ENCODE measurements at regions not wholly inside any gene's neighbourhood (a gene's known extent, or its start where the extent isn't known, plus 50 kb on each side); places are given as distances from the start of the nearest gene placed in this dataset.
A peak's percentile ranks its signal among the peaks of the same experiment; 100 is the strongest.

GRCh38 chr1:240031414-240031813, 60.3 kb upstream of the FMN2 start:
- peak; percentile 18 to 41 for DNase-seq (ENCODE audit: low read depth in 1 of 2, low spot score in 1 of 2)
- peaks cover 41% of the 10 kb centered on the region for H3K4me1 ChIP-seq
- peak overlapping the region; percentile 59 to 89 for H3K27ac ChIP-seq
- ATAC-seq = peak; percentile 31 to 52; a peak in 5 of 6 replicates
- H3K4me3 ChIP-seq = no peak overlapping the region
- FAIRE-seq = no peak
- no peaks in the 10 kb centered on the region for H3K9me3 ChIP-seq
- ChIA-PET CTCF (interaction anchor here (0.8 to 3.0 kb wide), 5 partner anchors 29 to 158 kb away, joined by 3 to 16 read pairs (median 7); no protein-coding TSS in a partner anchor), POLR2A (interaction anchor here (0.6 to 1.2 kb wide), 3 partner anchors 60 to 115 kb away, joined by 3 read pairs; partner anchors contain the start of gene FMN2)
- TF ChIP-seq CEBPB (IDR thresholded peaks at IDR 0.05) = 0 out of 4 replicates have a peak, but pooled peaks of 1 of the 2 experiments have one; percentile 16
- TF ChIP-seq HOXB5 (CRISPR knock-in tag; IDR thresholded peaks at IDR 0.05) = peak; percentile 59; the same call in 1 of the 2 replicates
- TF ChIP-seq MAZ (IDR thresholded peaks at IDR 0.05; ENCODE audit: borderline replicate concordance, low read depth, low read length) = no peak
- TF ChIP-seq RCOR1 (IDR thresholded peaks at IDR 0.05; ENCODE audit: low read depth, low read length) = no peak
- no peak for TF ChIP-seq TP53 (CRISPR knock-in tag; IDR thresholded peaks at IDR 0.05)
- no peak for TF ChIP-seq ATOH8 (CRISPR knock-in tag; IDR thresholded peaks at IDR 0.05; ENCODE audit: low read depth)
- no peak for TF ChIP-seq RNF2 (IDR thresholded peaks at IDR 0.05; ENCODE audit: borderline replicate concordance, low read depth)
- TF ChIP-seq JUNB (IDR thresholded peaks at IDR 0.05) = peak; percentile 40
- no peak for TF ChIP-seq FOXS1 (CRISPR knock-in tag; IDR thresholded peaks at IDR 0.05)
- 0 out of 2 replicates have a peak, but pooled peaks have one; percentile 6 for TF ChIP-seq FOSL2 (IDR thresholded peaks at IDR 0.05)
- no peak; the same call in 1 of the 2 replicates for TF ChIP-seq FOSL2 (CRISPR knock-in tag; IDR thresholded peaks at IDR 0.05)
- TF ChIP-seq JUN (IDR thresholded peaks at IDR 0.05) = no peak
- H3K4me2 ChIP-seq = peak overlapping the region; percentile 67
- 8% methylated on average over 3 of the region's 3 CpGs for WGBS (ENCODE audit: missing lambda C conversion rate)

- ChIA-PET POLR2A (no interaction called here), CTCF (no interaction called here)
- FAIRE-seq (no peak), DNase-seq (ENCODE audit: low read depth in 1 of 2, low spot score in 1 of 2) (no peak), ATAC-seq (no peak)
- Histone ChIP-seq H3K27ac (peak overlapping the region in 1 of 2 experiments; percentile 9; a peak in 2 of 6 replicates), H3K4me1 (peaks cover 41% of the 10 kb centered on the region), H3K9me3 (no peaks in the 10 kb centered on the region), H3K4me3 (no peak overlapping the region), H3K4me2 (no peak overlapping the region)
- 80% methylated on average over 3 of the region's 3 CpGs for WGBS (ENCODE audit: missing lambda C conversion rate)
- TF ChIP-seq FOSB (CRISPR knock-in tag; IDR thresholded peaks at IDR 0.05) (no peak), NR3C1 (IDR thresholded peaks at IDR 0.05) (no peak), RFX5 (IDR thresholded peaks at IDR 0.05) (no peak), EHF (CRISPR knock-in tag; IDR thresholded peaks at IDR 0.05) (no peak), ESRRA (IDR thresholded peaks at IDR 0.05; ENCODE audit: borderline replicate concordance, low read length) (no peak), TP53 (CRISPR knock-in tag; IDR thresholded peaks at IDR 0.05) (no peak), NPAS2 (CRISPR knock-in tag; IDR thresholded peaks at IDR 0.05; ENCODE audit: borderline replicate concordance) (no peak), BHLHE40 (IDR thresholded peaks at IDR 0.05; ENCODE audit: low read depth, low read length) (no peak), EHMT2 (IDR thresholded peaks at IDR 0.05; ENCODE audit: low read depth) (no peak), ZNF302 (CRISPR knock-in tag; IDR thresholded peaks at IDR 0.05) (no peak), KDM5A (IDR thresholded peaks at IDR 0.05) (no peak)
Observed at GRCh38 chr1:240033406-240033805, 58.3 kb upstream of the FMN2 start.

- no peak for TF ChIP-seq RNF2 (IDR thresholded peaks at IDR 0.05; ENCODE audit: borderline replicate concordance, low read depth)
- TF ChIP-seq HDAC2 (IDR thresholded peaks at IDR 0.05) = no peak
- no peak for TF ChIP-seq RAD21 (conservative IDR thresholded peaks at IDR 0.05 in 1 of 2, IDR thresholded peaks at IDR 0.05 in 1 of 2)
- no peak for TF ChIP-seq JUN (IDR thresholded peaks at IDR 0.05)
- no peak for TF ChIP-seq USF2 (IDR thresholded peaks at IDR 0.05)
- TF ChIP-seq HES2 (IDR thresholded peaks at IDR 0.05) = no peak
- no peak for TF ChIP-seq EHMT2 (IDR thresholded peaks at IDR 0.05; ENCODE audit: low read depth)
- TF ChIP-seq CBX8 (IDR thresholded peaks at IDR 0.05) = no peak
- no peak for TF ChIP-seq BHLHE40 (IDR thresholded peaks at IDR 0.05; ENCODE audit: low read depth, low read length)
- no peak for TF ChIP-seq GATA3 (IDR thresholded peaks at IDR 0.05; ENCODE audit: borderline replicate concordance)
- no peak for TF ChIP-seq POLR2AphosphoS2 (conservative IDR thresholded peaks at IDR 0.05; ENCODE audit: low read length)
- TF ChIP-seq ESRRA (IDR thresholded peaks at IDR 0.05; ENCODE audit: borderline replicate concordance, low read length) = no peak
- no peak for FAIRE-seq
- 87% methylated on average over 1 of the region's 1 CpG for WGBS (ENCODE audit: missing lambda C conversion rate)
Observed at GRCh38 chr1:240036526-240036925, 55.2 kb upstream of the FMN2 start.

More at GRCh38 chr1:240036526-240036925, 55.2 kb upstream of the FMN2 start:
- H3K27ac ChIP-seq = no peak overlapping the region
- no peak for ATAC-seq
- H3K4me2 ChIP-seq = no peak overlapping the region
- POLR2A ChIA-PET = no interaction called here
- H3K4me3 ChIP-seq = no peak overlapping the region
- DNase-seq (ENCODE audit: low read depth in 1 of 2, low spot score in 1 of 2) = no peak
- H3K4me1 ChIP-seq = peaks cover 16% of the 10 kb centered on the region
- no peaks in the 10 kb centered on the region for H3K9me3 ChIP-seq
- CTCF ChIA-PET = no interaction called here

All from A549 (cell line).